ENCODE measurements at regions not wholly inside any gene's neighbourhood (a gene's known extent, or its start where the extent isn't known, plus 50 kb on each side); places are given as distances from the start of the nearest gene placed in this dataset.
"Not testable (repeated sequence)": the region's sequence is repeated elsewhere in the genome, so short reads cannot be mapped to it uniquely, and the experiment has no call there.

- peaks cover 20% of the 10 kb centered on the region for H3K27me3 Mint-ChIP-seq (ENCODE audit: unreplicated experiment)
- DNase-seq; H3K27ac Mint-ChIP-seq (ENCODE audit: unreplicated experiment); H3K4me3 Mint-ChIP-seq (ENCODE audit: unreplicated experiment); H3K4me1 Mint-ChIP-seq (ENCODE audit: low read depth, unreplicated experiment): not testable (repeated sequence)
- H3K36me3 Mint-ChIP-seq (ENCODE audit: unreplicated experiment): peaks cover 28% of the 10 kb centered on the region
- H3K9me3 Mint-ChIP-seq (ENCODE audit: unreplicated experiment): peaks cover 44% of the 10 kb centered on the region
Measured at GRCh38 chr21:10346933-10347615, 174.3 kb upstream of the TPTE start.

GRCh38 chr21:10347675-10348074 lies 173.7 kb upstream of the TPTE start:
- H3K4me3 Mint-ChIP-seq (ENCODE audit: unreplicated experiment); H3K4me1 Mint-ChIP-seq (ENCODE audit: low read depth, unreplicated experiment); DNase-seq; H3K27ac Mint-ChIP-seq (ENCODE audit: unreplicated experiment): not testable (repeated sequence)
- H3K27me3 Mint-ChIP-seq (ENCODE audit: unreplicated experiment): peaks cover 20% of the 10 kb centered on the region
- H3K36me3 Mint-ChIP-seq (ENCODE audit: unreplicated experiment): peaks cover 28% of the 10 kb centered on the region
- peaks cover 46% of the 10 kb centered on the region for H3K9me3 Mint-ChIP-seq (ENCODE audit: unreplicated experiment)

GRCh38 chr21:10348150-10348549 lies 173.2 kb upstream of the TPTE start:
- peaks cover 51% of the 10 kb centered on the region for H3K9me3 Mint-ChIP-seq (ENCODE audit: unreplicated experiment)
- H3K36me3 Mint-ChIP-seq (ENCODE audit: unreplicated experiment): peaks cover 28% of the 10 kb centered on the region

DNA sequence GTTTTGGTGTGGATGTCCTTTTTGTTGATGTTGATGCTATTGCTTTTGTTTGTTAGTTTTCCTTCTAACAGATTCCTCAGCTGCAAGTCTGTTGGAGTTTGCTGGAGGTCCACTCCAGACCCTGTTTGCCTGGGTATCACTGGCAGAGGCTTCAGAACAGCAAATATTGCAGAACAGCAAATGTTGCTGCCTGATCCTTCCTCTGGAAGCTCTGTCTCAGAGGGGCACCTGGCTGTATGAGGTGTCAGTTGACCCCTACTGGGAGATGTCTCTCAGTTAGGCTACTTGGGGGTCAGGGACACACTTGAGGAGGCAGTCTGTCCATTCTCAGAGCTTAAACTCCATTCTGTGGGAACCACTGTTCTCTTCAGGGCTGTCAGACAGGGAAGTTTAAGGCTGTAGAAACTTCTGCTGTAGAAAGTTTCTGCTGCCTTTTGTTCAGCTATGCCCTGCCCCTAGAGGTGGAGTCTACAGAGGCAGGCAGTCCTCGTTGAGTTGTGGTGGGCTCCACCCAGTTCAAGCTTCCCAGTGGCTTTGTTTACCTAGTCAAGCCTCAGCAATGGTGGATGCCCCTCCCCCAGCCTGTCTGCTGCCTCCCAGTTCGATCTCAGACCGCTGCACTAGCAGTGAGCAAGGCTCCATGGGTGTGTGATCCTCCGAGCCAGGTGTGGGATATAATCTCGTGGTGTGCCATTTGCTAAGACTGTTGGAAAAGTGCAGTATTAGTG lies 166.4 kb upstream of the TPTE start:
- not testable (repeated sequence) for H3K4me1 Mint-ChIP-seq (ENCODE audit: low read depth, unreplicated experiment); H3K27ac Mint-ChIP-seq (ENCODE audit: unreplicated experiment); H3K4me3 Mint-ChIP-seq (ENCODE audit: unreplicated experiment); DNase-seq; H3K27me3 Mint-ChIP-seq (ENCODE audit: unreplicated experiment)
- Mint-ChIP-seq H3K9me3 (ENCODE audit: unreplicated experiment) (peaks cover 36% of the 10 kb centered on the region), H3K36me3 (ENCODE audit: unreplicated experiment) (peaks cover 22% of the 10 kb centered on the region)

More at GRCh38 chr21:10348150-10348549, 173.2 kb upstream of the TPTE start:
- not testable (repeated sequence) for DNase-seq; H3K4me1 Mint-ChIP-seq (ENCODE audit: low read depth, unreplicated experiment); H3K4me3 Mint-ChIP-seq (ENCODE audit: unreplicated experiment); H3K27ac Mint-ChIP-seq (ENCODE audit: unreplicated experiment)
- H3K27me3 Mint-ChIP-seq (ENCODE audit: unreplicated experiment): peaks cover 20% of the 10 kb centered on the region

DNA sequence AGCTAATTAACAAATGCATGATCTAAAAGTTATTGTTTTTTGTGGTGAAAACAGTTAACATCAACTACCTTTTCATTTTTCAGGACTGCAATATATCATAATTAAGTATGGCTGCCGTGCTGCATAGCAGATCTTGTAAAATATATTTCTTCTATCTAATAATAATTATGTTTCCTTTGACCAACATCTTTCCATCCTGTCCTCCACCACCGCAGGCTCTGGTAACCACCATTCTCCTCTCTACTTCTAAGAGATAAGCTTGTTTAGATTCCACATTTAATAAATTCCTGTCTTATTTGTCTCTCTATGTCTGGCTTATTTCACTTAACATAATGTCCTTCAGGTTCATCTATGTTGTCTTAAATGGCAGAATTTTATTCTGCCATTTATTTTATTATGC lies 162.3 kb upstream of the TPTE start:
- Mint-ChIP-seq H3K9me3 (ENCODE audit: unreplicated experiment) (peaks cover 45% of the 10 kb centered on the region), H3K36me3 (ENCODE audit: unreplicated experiment) (peaks cover 28% of the 10 kb centered on the region)
- DNase-seq; H3K27me3 Mint-ChIP-seq (ENCODE audit: unreplicated experiment); H3K4me3 Mint-ChIP-seq (ENCODE audit: unreplicated experiment); H3K27ac Mint-ChIP-seq (ENCODE audit: unreplicated experiment); H3K4me1 Mint-ChIP-seq (ENCODE audit: low read depth, unreplicated experiment): not testable (repeated sequence)

- H3K4me1 Mint-ChIP-seq (ENCODE audit: low read depth, unreplicated experiment); H3K27ac Mint-ChIP-seq (ENCODE audit: unreplicated experiment); DNase-seq; H3K27me3 Mint-ChIP-seq (ENCODE audit: unreplicated experiment); H3K4me3 Mint-ChIP-seq (ENCODE audit: unreplicated experiment): not testable (repeated sequence)
- peaks cover 40% of the 10 kb centered on the region for H3K9me3 Mint-ChIP-seq (ENCODE audit: unreplicated experiment)
- H3K36me3 Mint-ChIP-seq (ENCODE audit: unreplicated experiment): peaks cover 24% of the 10 kb centered on the region
Measured at GRCh38 chr21:10359911-10360310, 161.5 kb upstream of the TPTE start.

- H3K4me3 Mint-ChIP-seq (ENCODE audit: unreplicated experiment); H3K27me3 Mint-ChIP-seq (ENCODE audit: unreplicated experiment); H3K4me1 Mint-ChIP-seq (ENCODE audit: low read depth, unreplicated experiment); DNase-seq; H3K27ac Mint-ChIP-seq (ENCODE audit: unreplicated experiment): not testable (repeated sequence)
- peaks cover 19% of the 10 kb centered on the region for H3K36me3 Mint-ChIP-seq (ENCODE audit: unreplicated experiment)
- H3K9me3 Mint-ChIP-seq (ENCODE audit: unreplicated experiment): peaks cover 34% of the 10 kb centered on the region
Measured at GRCh38 chr21:10361214-10361736, 160.1 kb upstream of the TPTE start.

DNA sequence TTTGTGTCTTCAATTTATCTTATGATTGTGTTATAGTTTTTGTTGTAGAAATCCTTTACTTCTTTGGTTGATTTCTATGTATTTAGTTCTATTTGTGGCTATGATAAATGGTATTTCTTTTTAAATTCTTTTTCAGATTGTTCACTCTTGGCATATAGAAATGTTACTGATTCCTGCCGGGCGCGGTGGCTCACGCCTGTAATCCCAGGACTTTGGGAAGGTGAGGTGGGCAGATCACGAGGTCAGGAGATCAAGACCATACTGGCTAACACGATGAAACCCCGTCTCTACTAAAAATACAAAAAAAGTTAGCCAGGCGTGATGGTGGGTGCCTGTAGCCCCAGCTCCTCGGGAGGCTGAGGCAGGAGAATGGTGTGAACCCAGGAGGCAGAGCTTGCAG lies 158.6 kb upstream of the TPTE start:
- not testable (repeated sequence) for H3K27ac Mint-ChIP-seq (ENCODE audit: unreplicated experiment); H3K4me3 Mint-ChIP-seq (ENCODE audit: unreplicated experiment); H3K27me3 Mint-ChIP-seq (ENCODE audit: unreplicated experiment); H3K4me1 Mint-ChIP-seq (ENCODE audit: low read depth, unreplicated experiment); DNase-seq
- Mint-ChIP-seq H3K9me3 (ENCODE audit: unreplicated experiment) (peaks cover 30% of the 10 kb centered on the region), H3K36me3 (ENCODE audit: unreplicated experiment) (peaks cover 19% of the 10 kb centered on the region)

- Mint-ChIP-seq H3K36me3 (ENCODE audit: unreplicated experiment) (peaks cover 16% of the 10 kb centered on the region), H3K9me3 (ENCODE audit: unreplicated experiment) (peaks cover 28% of the 10 kb centered on the region)
- not testable (repeated sequence) for H3K4me3 Mint-ChIP-seq (ENCODE audit: unreplicated experiment); H3K4me1 Mint-ChIP-seq (ENCODE audit: low read depth, unreplicated experiment); H3K27ac Mint-ChIP-seq (ENCODE audit: unreplicated experiment); DNase-seq; H3K27me3 Mint-ChIP-seq (ENCODE audit: unreplicated experiment)
Measured at GRCh38 chr21:10363321-10363720, 158.1 kb upstream of the TPTE start.

GRCh38 chr21:10366210-10366609 lies 155.2 kb upstream of the TPTE start:
- not testable (repeated sequence) for DNase-seq; H3K27ac Mint-ChIP-seq (ENCODE audit: unreplicated experiment); H3K4me3 Mint-ChIP-seq (ENCODE audit: unreplicated experiment); H3K27me3 Mint-ChIP-seq (ENCODE audit: unreplicated experiment); H3K36me3 Mint-ChIP-seq (ENCODE audit: unreplicated experiment); H3K4me1 Mint-ChIP-seq (ENCODE audit: low read depth, unreplicated experiment)
- peaks cover 19% of the 10 kb centered on the region for H3K9me3 Mint-ChIP-seq (ENCODE audit: unreplicated experiment)

DNA sequence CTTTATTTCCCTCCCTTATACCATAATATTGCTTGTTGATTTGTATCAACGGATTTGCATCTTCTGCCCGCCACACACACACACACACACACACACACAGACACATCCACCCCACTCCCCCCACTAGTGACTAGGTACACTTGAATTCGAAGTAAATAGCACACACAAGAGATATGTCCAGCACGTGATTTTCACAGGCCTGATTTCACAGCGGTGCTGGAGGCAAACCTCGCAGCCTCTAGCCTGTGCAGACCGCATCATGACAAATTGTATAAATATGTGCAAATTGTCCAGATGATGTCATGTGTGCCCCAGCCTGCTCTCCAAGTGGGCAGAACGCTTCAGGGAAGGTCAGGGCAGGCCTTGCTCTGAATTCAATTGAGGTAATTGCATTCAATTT lies 153.8 kb upstream of the TPTE start:
- not testable (repeated sequence) for H3K27ac Mint-ChIP-seq (ENCODE audit: unreplicated experiment); H3K4me3 Mint-ChIP-seq (ENCODE audit: unreplicated experiment); H3K36me3 Mint-ChIP-seq (ENCODE audit: unreplicated experiment); H3K27me3 Mint-ChIP-seq (ENCODE audit: unreplicated experiment); H3K4me1 Mint-ChIP-seq (ENCODE audit: low read depth, unreplicated experiment); DNase-seq; H3K9me3 Mint-ChIP-seq (ENCODE audit: unreplicated experiment)

GRCh38 chr21:10368323-10368798 lies 153.0 kb upstream of the TPTE start:
- not testable (repeated sequence) for H3K4me1 Mint-ChIP-seq (ENCODE audit: low read depth, unreplicated experiment); H3K27me3 Mint-ChIP-seq (ENCODE audit: unreplicated experiment); H3K27ac Mint-ChIP-seq (ENCODE audit: unreplicated experiment); H3K36me3 Mint-ChIP-seq (ENCODE audit: unreplicated experiment); H3K4me3 Mint-ChIP-seq (ENCODE audit: unreplicated experiment); H3K9me3 Mint-ChIP-seq (ENCODE audit: unreplicated experiment); DNase-seq

All from glutamatergic neuron (in vitro differentiated cells).